ENCODE measurements at regions not wholly inside any gene's neighbourhood (a gene's known extent, or its start where the extent isn't known, plus 50 kb on each side); places are given as distances from the start of the nearest gene placed in this dataset.

- no peak for TF ChIP-seq CTCF (IDR thresholded peaks at IDR 0.05; ENCODE audit: insufficient read depth, low read depth, low read length)
- no peak for TF ChIP-seq EZH2 (IDR thresholded peaks at IDR 0.05; ENCODE audit: insufficient read depth, low read length)
Measured at GRCh38 chr2:217075268-217076057, 215.6 kb upstream of the TNP1 start.
